Epithelial cell of esophagus (primary cell): ENCODE measurements at regions not wholly inside any gene's neighbourhood (a gene's known extent, or its start where the extent isn't known, plus 50 kb on each side); places are given as distances from the start of the nearest gene placed in this dataset.

Source experiments
- DNase-seq: peaks from one replicate; pipeline ENCODE4 v3.0.0; 2010; ENCODE audit warnings: low read depth
- H3K4me3 ChIP-seq: 2 replicates; pipeline ENCODE4 v1.5.1; 2011; ENCODE audit warnings: mild to moderate bottlenecking, low read length, control low read depth
- TF ChIP-seq, protein P1 (sequence below): IDR thresholded peaks from 2 replicates; pipeline ENCODE4 v1.5.1; 2011; ENCODE audit warnings: low read depth, mild to moderate bottlenecking, low read length, control low read depth, inconsistent platforms; ENCODE audit not compliant: insufficient read depth; ENCODE audit errors: missing control alignments

DNA sequence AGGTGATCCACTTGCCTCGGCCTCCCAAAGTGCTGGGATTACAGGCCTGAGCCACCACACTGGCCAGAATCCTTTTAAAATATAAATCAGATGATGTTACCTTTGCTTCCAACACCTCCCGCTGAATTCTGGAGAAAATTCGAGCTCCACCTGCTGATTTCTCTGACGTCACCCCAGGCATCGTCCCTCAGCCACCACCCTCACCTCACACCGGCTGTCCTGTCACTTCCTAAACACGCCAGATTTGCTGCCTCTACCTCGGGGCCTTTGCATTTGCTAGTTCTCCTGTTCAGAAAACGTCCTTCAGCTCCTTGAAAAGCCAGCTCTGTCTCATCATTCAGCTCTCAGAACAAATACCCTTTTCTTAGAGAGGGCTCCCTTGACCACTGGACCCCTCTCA is 57.9 kb downstream of the FBXO2 start:
- TF ChIP-seq, protein P1, sequence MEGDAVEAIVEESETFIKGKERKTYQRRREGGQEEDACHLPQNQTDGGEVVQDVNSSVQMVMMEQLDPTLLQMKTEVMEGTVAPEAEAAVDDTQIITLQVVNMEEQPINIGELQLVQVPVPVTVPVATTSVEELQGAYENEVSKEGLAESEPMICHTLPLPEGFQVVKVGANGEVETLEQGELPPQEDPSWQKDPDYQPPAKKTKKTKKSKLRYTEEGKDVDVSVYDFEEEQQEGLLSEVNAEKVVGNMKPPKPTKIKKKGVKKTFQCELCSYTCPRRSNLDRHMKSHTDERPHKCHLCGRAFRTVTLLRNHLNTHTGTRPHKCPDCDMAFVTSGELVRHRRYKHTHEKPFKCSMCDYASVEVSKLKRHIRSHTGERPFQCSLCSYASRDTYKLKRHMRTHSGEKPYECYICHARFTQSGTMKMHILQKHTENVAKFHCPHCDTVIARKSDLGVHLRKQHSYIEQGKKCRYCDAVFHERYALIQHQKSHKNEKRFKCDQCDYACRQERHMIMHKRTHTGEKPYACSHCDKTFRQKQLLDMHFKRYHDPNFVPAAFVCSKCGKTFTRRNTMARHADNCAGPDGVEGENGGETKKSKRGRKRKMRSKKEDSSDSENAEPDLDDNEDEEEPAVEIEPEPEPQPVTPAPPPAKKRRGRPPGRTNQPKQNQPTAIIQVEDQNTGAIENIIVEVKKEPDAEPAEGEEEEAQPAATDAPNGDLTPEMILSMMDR, result no peak
- no peak overlapping the region for H3K4me3 ChIP-seq
- DNase-seq, result no peak

DNA sequence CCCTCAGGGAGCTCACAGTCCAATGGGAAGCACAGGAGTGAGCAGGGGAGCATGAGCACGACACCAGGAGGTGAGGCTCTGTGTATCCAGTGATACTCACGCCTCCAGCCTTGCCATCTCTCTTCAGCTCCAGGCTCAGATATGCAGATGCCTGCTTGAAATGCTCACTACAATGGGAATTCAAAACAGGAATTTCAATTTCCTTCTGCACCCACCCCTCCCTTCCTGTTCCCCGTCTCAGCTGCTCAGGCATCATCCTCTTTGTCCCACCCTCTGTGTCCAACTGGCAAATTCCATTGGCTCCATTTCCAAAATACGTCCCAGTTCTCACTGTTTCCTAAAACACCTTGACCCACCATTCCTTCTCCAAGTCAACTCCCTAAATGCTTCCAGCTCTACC is 58.9 kb downstream of the FBXO2 start:
- no peak for DNase-seq
- H3K4me3 ChIP-seq, result no peak overlapping the region
- TF ChIP-seq, protein P1, result no peak

DNA sequence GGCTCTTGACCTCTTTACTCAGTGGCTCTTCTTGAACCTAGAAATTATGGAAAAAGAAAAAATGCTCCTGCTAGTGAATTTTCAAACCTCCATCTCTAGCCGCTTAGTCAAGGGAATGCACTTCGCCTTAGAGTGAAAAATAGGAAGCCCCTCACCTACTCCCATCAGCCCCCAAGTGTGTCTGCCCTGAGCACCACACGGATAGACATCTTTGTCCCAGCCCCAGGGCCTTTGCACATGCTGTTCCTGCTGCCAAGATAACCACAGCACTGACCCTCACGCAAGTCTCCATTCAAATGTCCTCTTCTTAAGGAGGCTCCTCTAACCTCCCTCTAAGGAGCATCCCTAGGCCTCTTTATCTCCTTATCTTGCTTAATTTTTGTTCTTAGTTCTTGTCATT is 59.6 kb downstream of the FBXO2 start:
- no peak overlapping the region for H3K4me3 ChIP-seq
- TF ChIP-seq, protein P1, result no peak
- no peak for DNase-seq

DNA sequence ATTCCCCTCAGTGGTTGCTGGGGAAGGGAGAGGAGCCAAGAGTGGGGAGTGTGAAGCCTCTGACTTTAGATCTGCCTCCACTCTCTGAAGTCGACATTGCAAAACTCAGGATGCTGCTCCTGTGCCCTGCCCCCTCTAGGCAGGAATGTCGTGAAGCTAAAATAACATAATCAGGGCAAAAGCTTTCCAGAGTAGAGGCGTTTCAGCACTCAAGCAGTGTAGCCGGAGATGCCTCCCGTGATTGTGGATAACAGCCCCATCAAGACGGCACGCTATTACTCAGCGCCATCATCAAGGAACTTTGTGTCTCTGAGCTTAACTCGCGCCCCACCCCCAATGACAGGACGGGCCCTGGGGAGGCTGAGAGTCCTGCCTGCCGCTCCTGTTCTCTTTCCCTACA is 60.0 kb downstream of the FBXO2 start:
- DNase-seq, result peak; percentile 28
- H3K4me3 ChIP-seq, result no peak overlapping the region
- TF ChIP-seq, protein P1, result peak; percentile 25

DNA sequence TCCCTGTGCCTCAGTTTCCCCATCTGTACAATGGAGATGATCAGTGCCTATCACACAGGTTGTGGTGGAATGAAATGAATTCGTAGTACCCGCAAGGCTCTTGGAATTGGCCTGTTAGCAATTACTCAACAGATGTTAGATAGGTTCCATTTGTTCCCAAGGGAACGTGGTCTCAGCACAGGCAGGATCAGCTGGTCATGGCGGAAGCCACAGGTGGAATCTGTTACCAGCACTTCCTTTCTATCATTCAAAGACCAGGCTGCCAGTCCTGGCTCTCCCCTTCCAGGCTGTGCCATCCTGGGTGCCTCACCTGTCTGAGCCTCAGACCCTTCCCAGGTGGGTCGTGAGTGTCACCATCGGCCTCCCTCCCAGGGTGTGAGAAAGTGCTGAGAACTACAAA is 61.5 kb downstream of the FBXO2 start:
- H3K4me3 ChIP-seq, result no peak overlapping the region
- TF ChIP-seq, protein P1, result no peak
- DNase-seq, result no peak

DNA sequence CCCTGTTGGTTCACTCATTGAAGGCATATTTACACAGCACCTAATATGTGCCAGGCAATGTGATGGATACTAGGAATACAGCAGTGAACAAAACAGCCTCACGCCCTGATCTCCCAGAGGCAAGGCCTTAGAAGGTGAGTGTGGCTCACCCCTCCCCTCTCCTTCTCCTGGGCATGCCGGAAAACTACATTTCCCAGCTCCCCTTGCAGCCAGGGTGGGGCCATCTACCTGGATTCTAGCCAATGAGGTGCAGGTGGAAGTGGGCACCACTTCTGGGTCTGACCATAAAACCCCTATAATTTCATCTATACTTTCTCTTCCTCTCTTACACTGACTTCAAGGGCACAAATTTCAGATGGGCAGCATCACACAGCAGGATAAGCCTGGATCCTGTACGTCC is 63.8 kb downstream of the FBXO2 start:
- TF ChIP-seq, protein P1, result no peak
- no peak for DNase-seq
- no peak overlapping the region for H3K4me3 ChIP-seq
